ENCODE measurements at regions not wholly inside any gene's neighbourhood (a gene's known extent, or its start where the extent isn't known, plus 50 kb on each side); places are given as distances from the start of the nearest gene placed in this dataset.
A peak's percentile ranks its signal among the peaks of the same experiment; 100 is the strongest.

GRCh38 chr9:119588874-119589744 lies 219.9 kb upstream of the BRINP1 start:
- DNase-seq, result no peak

GRCh38 chr9:119577881-119578280 lies 208.6 kb upstream of the BRINP1 start:
- DNase-seq, result no peak

GRCh38 chr9:119559986-119560385 lies 190.8 kb upstream of the BRINP1 start:
- DNase-seq, result peak; percentile 10

GRCh38 chr9:119559056-119559455 lies 189.8 kb upstream of the BRINP1 start:
- DNase-seq, result no peak

GRCh38 chr9:119556129-119556875 lies 187.1 kb upstream of the BRINP1 start:
- peak; percentile 63 for DNase-seq

- no peak for DNase-seq
These were observed 175.3 kb upstream of the BRINP1 start for GRCh38 chr9:119544492-119544891.

GRCh38 chr9:119537138-119537537 lies 167.9 kb upstream of the BRINP1 start:
- DNase-seq, result no peak

GRCh38 chr9:119533504-119533903 lies 164.3 kb upstream of the BRINP1 start:
- DNase-seq, result no peak

- DNase-seq, result no peak
These were observed 157.5 kb upstream of the BRINP1 start for GRCh38 chr9:119526698-119527097.

- no peak for DNase-seq
These were observed 154.3 kb upstream of the BRINP1 start for GRCh38 chr9:119523508-119523907.

GRCh38 chr9:119522381-119522780 lies 153.1 kb upstream of the BRINP1 start:
- no peak for DNase-seq

- DNase-seq, result no peak
These were observed 140.2 kb upstream of the BRINP1 start for GRCh38 chr9:119509291-119509905.

- no peak for DNase-seq
These were observed 132.1 kb upstream of the BRINP1 start for GRCh38 chr9:119501374-119501773.

GRCh38 chr9:119500072-119500771 lies 131.0 kb upstream of the BRINP1 start:
- no peak for DNase-seq

- no peak for DNase-seq
These were observed 118.0 kb upstream of the BRINP1 start for GRCh38 chr9:119487118-119487827.

GRCh38 chr9:119483153-119483552 lies 113.9 kb upstream of the BRINP1 start:
- DNase-seq, result no peak

- no peak for DNase-seq
These were observed 108.0 kb upstream of the BRINP1 start for GRCh38 chr9:119477197-119477596.

- no peak for DNase-seq
These were observed 88.8 kb upstream of the BRINP1 start for GRCh38 chr9:119458068-119458467.

- DNase-seq, result no peak
These were observed 84.7 kb upstream of the BRINP1 start for GRCh38 chr9:119453980-119454379.

GRCh38 chr9:119453490-119453911 lies 84.3 kb upstream of the BRINP1 start:
- DNase-seq, result no peak

GRCh38 chr9:119451426-119451825 lies 82.2 kb upstream of the BRINP1 start:
- no peak for DNase-seq

GRCh38 chr9:119443179-119443578 lies 73.9 kb upstream of the BRINP1 start:
- DNase-seq, result no peak

All from NCI-H2227 treated with DMSO at 0.1 percent for 48 hours (cell line).